Gastroesophageal sphincter (tissue), 4 donors: ENCODE measurements at regions not wholly inside any gene's neighbourhood (a gene's known extent, or its start where the extent isn't known, plus 50 kb on each side); places are given as distances from the start of the nearest gene placed in this dataset.

Experiments
- ATAC-seq: fragments of 150-250 bp; one replicate; pipeline ENCODE4 v1.9.1; 2016; ENCODE audit warnings: mild to moderate bottlenecking, moderate library complexity
- H3K27ac ChIP-seq, 4 donors: fragments of 200-600 bp; sonication (generic) in 3 of 4; 1 replicate in 3 of 4; 2 replicates in 1 of 4; pipeline ENCODE4 v1.5.1; 2016 to 2019
- H3K27me3 ChIP-seq: fragments of 200-600 bp; sonication (generic); one replicate; pipeline ENCODE4 v1.5.1; 2019
- H3K36me3 ChIP-seq, 2 donors: fragments of 200-600 bp; sonication (generic); one replicate each; pipeline ENCODE4 v1.5.1; 2019; ENCODE audit warnings: control low read depth in 1 of 2
- H3K4me1 ChIP-seq, 3 donors: fragments of 200-600 bp; sonication (generic); 1 replicate in 2 of 3; 2 replicates in 1 of 3; pipeline ENCODE4 v1.5.1; 2016 to 2019; ENCODE audit warnings: control low read depth in 2 of 3
- H3K4me3 ChIP-seq, 2 donors: fragments of 200-600 bp; sonication (generic); one replicate each; pipeline ENCODE4 v1.5.1; 2019; ENCODE audit warnings: mild to moderate bottlenecking in 1 of 2, moderate library complexity in 1 of 2
- H3K9me3 ChIP-seq, 3 donors: fragments of 200-600 bp; sonication (generic); one replicate each; pipeline ENCODE4 v1.5.1; 2017 to 2019; ENCODE audit warnings: control low read depth in 2 of 3
- EP300 ChIP-seq: sonication (generic); formaldehyde crosslinking; IDR thresholded peaks from one replicate; pipeline ENCODE4 v1.6.1; 2017; ENCODE audit warnings: antibody characterized with exemption, mild to moderate bottlenecking
- POLR2A ChIP-seq, 2 donors: fragments of 450-650 bp; IDR thresholded peaks; one replicate each; pipeline ENCODE4 v1.6.1; 2017; ENCODE audit warnings: antibody characterized with exemption in 2 of 2, mild to moderate bottlenecking in 2 of 2, moderate library complexity in 1 of 2
- POLR2AphosphoS5 ChIP-seq: sonication (generic); formaldehyde crosslinking; IDR thresholded peaks from one replicate; pipeline ENCODE4 v1.6.1; 2017; ENCODE audit warnings: antibody characterized with exemption
- WGBS, 2 donors: methylation state at CpG; one replicate each; pipeline ENCODE4 v1.1.5; 2018; ENCODE audit warnings: low coverage in 1 of 2; 5-methylcytosine and 5-hydroxymethylcytosine counted together
- TF ChIP-seq, protein P1 (sequence below), 4 experiments: fragments of 200-600 bp in 2 of 4; fragments of 450-650 bp in 2 of 4; sonication (generic) in 1 of 4; IDR thresholded peaks; one replicate each; pipeline ENCODE4 v1.5.1; 2017 to 2019; ENCODE audit warnings: antibody characterized with exemption in 4 of 4, mild to moderate bottlenecking in 2 of 4, moderate library complexity in 2 of 4

DNA sequence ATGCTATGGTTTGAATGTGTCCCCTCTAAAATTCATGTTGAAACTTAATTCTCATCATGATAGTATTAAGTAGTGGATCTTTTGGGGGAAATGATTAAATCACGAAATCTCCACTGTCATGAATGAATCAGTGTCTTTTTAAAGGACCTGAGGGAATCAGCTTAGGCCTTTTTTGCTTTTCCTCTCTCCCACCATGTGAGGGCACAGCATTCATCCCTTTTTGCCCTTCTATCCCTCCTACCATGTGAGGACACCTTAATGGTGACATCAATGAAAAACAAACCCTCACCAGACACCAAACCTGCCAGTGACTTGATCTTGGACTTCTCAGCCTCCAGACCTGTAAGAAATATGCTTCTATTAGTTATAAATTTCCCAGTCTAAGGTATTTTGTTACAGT lies 247.1 kb upstream of the UBE2E3 start:
- TF ChIP-seq POLR2A (IDR thresholded peaks at IDR 0.05) (no peak), POLR2AphosphoS5 (no peak), EP300 (no peak)
- TF ChIP-seq, protein P1, sequence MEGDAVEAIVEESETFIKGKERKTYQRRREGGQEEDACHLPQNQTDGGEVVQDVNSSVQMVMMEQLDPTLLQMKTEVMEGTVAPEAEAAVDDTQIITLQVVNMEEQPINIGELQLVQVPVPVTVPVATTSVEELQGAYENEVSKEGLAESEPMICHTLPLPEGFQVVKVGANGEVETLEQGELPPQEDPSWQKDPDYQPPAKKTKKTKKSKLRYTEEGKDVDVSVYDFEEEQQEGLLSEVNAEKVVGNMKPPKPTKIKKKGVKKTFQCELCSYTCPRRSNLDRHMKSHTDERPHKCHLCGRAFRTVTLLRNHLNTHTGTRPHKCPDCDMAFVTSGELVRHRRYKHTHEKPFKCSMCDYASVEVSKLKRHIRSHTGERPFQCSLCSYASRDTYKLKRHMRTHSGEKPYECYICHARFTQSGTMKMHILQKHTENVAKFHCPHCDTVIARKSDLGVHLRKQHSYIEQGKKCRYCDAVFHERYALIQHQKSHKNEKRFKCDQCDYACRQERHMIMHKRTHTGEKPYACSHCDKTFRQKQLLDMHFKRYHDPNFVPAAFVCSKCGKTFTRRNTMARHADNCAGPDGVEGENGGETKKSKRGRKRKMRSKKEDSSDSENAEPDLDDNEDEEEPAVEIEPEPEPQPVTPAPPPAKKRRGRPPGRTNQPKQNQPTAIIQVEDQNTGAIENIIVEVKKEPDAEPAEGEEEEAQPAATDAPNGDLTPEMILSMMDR (IDR thresholded peaks at IDR 0.05), result no peak
- ATAC-seq, result no peak
- Histone ChIP-seq H3K27me3 (no peaks in the 10 kb centered on the region), H3K4me3 (no peak overlapping the region), H3K4me1 (no peaks in the 10 kb centered on the region), H3K27ac (no peak overlapping the region), H3K36me3 (no peaks in the 10 kb centered on the region), H3K9me3 (no peaks in the 10 kb centered on the region)
- WGBS, 2 donors, result 87 to 92% methylated on average over 1 of the region's 1 CpG

DNA sequence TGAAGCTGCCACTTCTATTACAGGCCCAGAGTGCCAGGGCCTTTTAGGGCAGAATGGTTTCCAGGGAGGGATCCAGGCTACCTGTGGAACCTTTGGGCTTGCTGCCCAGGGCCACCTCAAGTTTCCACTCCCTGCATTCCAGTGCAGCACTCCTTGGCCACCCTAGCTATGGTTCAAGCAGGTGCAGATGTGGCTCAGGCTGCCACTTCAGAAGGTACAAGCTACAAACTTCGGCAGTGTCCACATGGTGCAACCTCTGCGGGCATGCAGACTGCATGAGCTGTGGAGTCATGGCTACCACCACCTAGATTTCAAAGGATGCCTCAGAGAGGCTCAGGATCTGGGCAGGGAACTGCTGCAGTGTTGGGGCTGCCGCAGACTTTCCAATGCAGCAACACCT lies 248.1 kb upstream of the UBE2E3 start:
- no peak for TF ChIP-seq POLR2A (IDR thresholded peaks at IDR 0.05)
- TF ChIP-seq, protein P1 (IDR thresholded peaks at IDR 0.05), result no peak
- no peak for TF ChIP-seq EP300
- TF ChIP-seq POLR2AphosphoS5, result no peak
- no CpG with 5 or more reads among the region's 3 CpGs for WGBS, 2 donors
- Histone ChIP-seq H3K27me3 (no peaks in the 10 kb centered on the region), H3K4me1 (no peaks in the 10 kb centered on the region), H3K36me3 (no peaks in the 10 kb centered on the region), H3K4me3 (no peak overlapping the region), H3K9me3 (no peaks in the 10 kb centered on the region), H3K27ac (no peak overlapping the region)
- no peak for ATAC-seq

- TF ChIP-seq, protein P1 (IDR thresholded peaks at IDR 0.05), result no peak
- no peak for TF ChIP-seq POLR2AphosphoS5
- no peak for TF ChIP-seq EP300
- no peak for TF ChIP-seq POLR2A (IDR thresholded peaks at IDR 0.05)
- no peak for ATAC-seq
- WGBS, 2 donors, result 70 to 91% methylated on average over 1 to 2 of the region's 2 CpGs
- Histone ChIP-seq H3K9me3 (no peaks in the 10 kb centered on the region), H3K27me3 (no peaks in the 10 kb centered on the region), H3K4me3 (no peak overlapping the region), H3K36me3 (no peaks in the 10 kb centered on the region), H3K4me1 (no peaks in the 10 kb centered on the region), H3K27ac (no peak overlapping the region)
Measured at GRCh38 chr2:180730976-180731375, 249.4 kb upstream of the UBE2E3 start.

DNA sequence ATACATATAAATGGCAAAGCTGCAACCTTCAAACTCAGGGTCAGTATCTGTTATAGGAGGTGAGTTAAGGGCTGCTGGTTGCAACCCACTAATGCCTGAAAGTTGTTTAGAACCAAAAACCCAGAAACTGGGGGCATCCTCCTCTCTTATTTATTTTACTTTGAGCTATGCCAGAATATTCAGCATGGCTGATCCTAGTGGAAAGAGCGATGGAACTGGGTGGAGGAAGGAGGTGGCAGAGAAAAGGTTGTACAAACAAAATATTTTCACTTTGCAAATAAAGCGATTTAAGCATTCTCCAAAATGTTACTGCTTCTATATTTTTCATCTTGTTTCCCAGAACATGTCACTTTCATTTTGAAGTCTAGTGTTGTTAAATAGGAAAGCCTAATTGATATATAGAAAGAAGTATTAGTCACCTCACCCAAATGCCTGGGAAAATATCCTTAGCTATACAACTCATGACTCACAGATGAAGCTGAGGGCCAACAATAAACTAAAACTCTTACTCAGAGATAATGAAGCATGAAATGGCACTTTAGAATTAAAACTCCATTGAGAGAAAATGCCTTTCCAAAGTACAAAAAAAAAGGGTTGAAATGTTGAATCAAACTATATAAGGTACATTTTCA lies 251.4 kb upstream of the UBE2E3 start:
- no peak overlapping the region for H3K27ac ChIP-seq
- ATAC-seq, result no peak
- H3K9me3 ChIP-seq, result no peaks in the 10 kb centered on the region
- TF ChIP-seq, protein P1 (IDR thresholded peaks at IDR 0.05), result no peak
- TF ChIP-seq POLR2A (IDR thresholded peaks at IDR 0.05) (no peak), EP300 (no peak), POLR2AphosphoS5 (no peak)
- H3K4me3 ChIP-seq, result no peak overlapping the region
- WGBS, 2 donors, result 55 to 62% methylated on average over 2 of the region's 2 CpGs
- no peaks in the 10 kb centered on the region for H3K4me1 ChIP-seq
- H3K36me3 ChIP-seq, result no peaks in the 10 kb centered on the region
- H3K27me3 ChIP-seq, result no peaks in the 10 kb centered on the region

GRCh38 chr2:180723712-180724111 lies 256.7 kb upstream of the UBE2E3 start:
- no peaks in the 10 kb centered on the region for H3K27me3 ChIP-seq
- no peaks in the 10 kb centered on the region for H3K9me3 ChIP-seq
- no peaks in the 10 kb centered on the region for H3K4me1 ChIP-seq
- H3K4me3 ChIP-seq, result no peak overlapping the region
- no peaks in the 10 kb centered on the region for H3K36me3 ChIP-seq
- ATAC-seq, result no peak
- WGBS, 2 donors, result 85 to 88% methylated on average over 3 of the region's 3 CpGs
- no peak for TF ChIP-seq POLR2AphosphoS5
- H3K27ac ChIP-seq, result no peak overlapping the region
